Panc1 (cell line): ENCODE measurements at regions not wholly inside any gene's neighbourhood (a gene's known extent, or its start where the extent isn't known, plus 50 kb on each side); places are given as distances from the start of the nearest gene placed in this dataset.

Experiments used
- ATAC-seq: fragments of 200-7000 bp; cut with Tn5 transposase; 2 replicates; pipeline ENCODE4 v1.9.1; 2020; ENCODE audit warnings: mild to moderate bottlenecking, moderate library complexity
- BruUV-seq: library from RNA; stranded (reverse); fragments of 400-500 nt; replicated peaks from 2 replicates; lab custom pipeline; 2021; lab: Mats Ljungman, UMichigan
- CTCF ChIA-PET: fragments of 300-600 bp; sonication (Branson Sonifier 250); formaldehyde crosslinking; loops from one replicate; lab custom pipeline; 2022; ENCODE audit warnings: antibody characterized with exemption; lab: Charles Lee
- POLR2A ChIA-PET: fragments of 300-600 bp; sonication (Branson Sonifier 250); formaldehyde crosslinking; loops from one replicate; lab custom pipeline; 2022; ENCODE audit warnings: antibody characterized with exemption; lab: Charles Lee
- DNase-seq: peaks from one replicate; pipeline ENCODE4 v3.0.0-alpha.2; 2010; ENCODE audit warnings: low read depth, low spot score
- H3K27ac ChIP-seq: 2 replicates; pipeline ENCODE4 v1.5.1; 2011; ENCODE audit warnings: mild to moderate bottlenecking, low read length, inconsistent platforms
- H3K27me3 ChIP-seq: fragments of 200-500 bp; sonication (Bioruptor generic); 2 replicates; pipeline ENCODE4 v1.6.0; 2014; ENCODE audit warnings: low read length, inconsistent platforms; ENCODE audit not compliant: control insufficient read depth, insufficient read depth
- H3K36me3 ChIP-seq: fragments of 200-500 bp; sonication (Bioruptor generic); 2 replicates; pipeline ENCODE4 v1.5.1; 2014; ENCODE audit warnings: inconsistent platforms, mild to moderate bottlenecking, low read length, moderate library complexity; ENCODE audit not compliant: control insufficient read depth, insufficient read depth
- H3K4me1 ChIP-seq: 2 replicates; pipeline ENCODE4 v1.5.1; 2011; ENCODE audit warnings: inconsistent platforms, mild to moderate bottlenecking, low read length, moderate library complexity; ENCODE audit not compliant: control insufficient read depth, insufficient read depth
- H3K4me3 ChIP-seq, 2 experiments: 2 replicates each; pipeline ENCODE4 v1.5.1; 2011 to 2012; ENCODE audit warnings: low read depth in 2 of 2, low read length in 2 of 2, mild to moderate bottlenecking in 2 of 2, inconsistent platforms in 1 of 2, moderate library complexity in 1 of 2
- H3K9me3 ChIP-seq: fragments of 200-500 bp; sonication (Bioruptor generic); 2 replicates; pipeline ENCODE4 v1.5.1; 2014; ENCODE audit warnings: low read depth, mild to moderate bottlenecking, inconsistent platforms, low read length, moderate library complexity; ENCODE audit not compliant: control insufficient read depth, insufficient read depth
- CTCF ChIP-seq: fragments of 450-650 bp; IDR thresholded peaks from 2 replicates; pipeline ENCODE4 v1.5.1; 2017; ENCODE audit warnings: mild to moderate bottlenecking
- POLR2AphosphoS5 ChIP-seq: IDR thresholded peaks from 2 replicates; pipeline ENCODE4 v1.6.1; 2012; ENCODE audit warnings: mild to moderate bottlenecking, low read depth, low read length, moderate library complexity
- REST ChIP-seq, 2 experiments: IDR thresholded peaks; 2 replicates each; pipeline ENCODE4 v1.6.1; 2011 to 2012; ENCODE audit warnings: low read depth in 2 of 2, control low read depth in 1 of 2, low read length in 1 of 2, mild to moderate bottlenecking in 1 of 2, moderate library complexity in 1 of 2; ENCODE audit not compliant: insufficient read depth in 1 of 2
- SIN3A ChIP-seq: IDR thresholded peaks from 2 replicates; pipeline ENCODE4 v1.6.1; 2012; ENCODE audit warnings: low read depth, mild to moderate bottlenecking, low read length, moderate library complexity, borderline replicate concordance; ENCODE audit not compliant: insufficient read depth
- TCF7L2 ChIP-seq: IDR thresholded peaks from 2 replicates; pipeline ENCODE4 v1.6.1; 2011; ENCODE audit warnings: mild to moderate bottlenecking, low read depth, low read length, inconsistent platforms
- in situ Hi-C: cut with HindIII; loops from 2 replicates; pipeline ENCODE4 v1.10.0; 2016; ENCODE audit warnings: low sequenced_read_pairs, low pct_unique_long_range_greater_than_20kb
- intact Hi-C: fragments of 100-400 bp; cut with micrococcal nuclease; formaldehyde crosslinking; loops from one replicate; pipeline ENCODE4 v1.10.0; 2022; ENCODE audit not compliant: unreplicated experiment

DNA sequence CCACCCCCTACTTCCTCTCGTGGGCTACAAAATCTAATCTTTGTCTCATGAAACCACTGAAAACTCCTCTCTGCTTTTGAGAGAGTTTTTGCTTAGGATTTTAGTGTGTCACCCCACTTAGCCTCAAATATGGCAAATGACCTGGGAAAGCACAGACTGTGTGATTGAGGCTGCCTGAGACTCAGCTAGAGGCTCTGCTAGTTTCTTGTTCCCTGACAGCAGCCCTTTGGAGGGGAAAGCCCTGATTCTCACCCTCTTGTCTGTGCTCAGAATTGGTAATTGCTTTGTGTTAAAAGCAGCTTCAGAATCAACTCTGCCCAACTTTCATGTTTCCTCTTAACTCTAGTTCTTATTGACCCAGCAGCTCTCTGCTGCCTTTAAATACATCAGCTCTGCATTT, 85.6 kb upstream of the ZP4 start:
- ChIA-PET CTCF (no interaction called here), POLR2A (no interaction called here)
- H3K27me3 ChIP-seq = no peaks in the 10 kb centered on the region
- TF ChIP-seq CTCF (no peak), POLR2AphosphoS5 (no peak), SIN3A (no peak), TCF7L2 (no peak), REST (IDR thresholded peaks at IDR 0.05; ENCODE audit: insufficient read depth in 1 of 2, low read depth in 2 of 2, low read length in 1 of 2) (no peak)
- H3K27ac ChIP-seq = no peak overlapping the region
- DNase-seq (no peak), ATAC-seq (no peak)
- no peak overlapping the region for H3K4me3 ChIP-seq
- no peaks in the 10 kb centered on the region for H3K9me3 ChIP-seq
- H3K4me1 ChIP-seq = no peaks in the 10 kb centered on the region
- intact Hi-C loops (no loop called here), in situ Hi-C loops (no loop called here)
- BruUV-seq = no TSS peak
- no peaks in the 10 kb centered on the region for H3K36me3 ChIP-seq

- DNase-seq = no peak
- H3K4me1 ChIP-seq = no peaks in the 10 kb centered on the region
- no peaks in the 10 kb centered on the region for H3K27me3 ChIP-seq
- H3K9me3 ChIP-seq = no peaks in the 10 kb centered on the region
- no TSS peak for BruUV-seq
- no peak for ATAC-seq
- ChIA-PET CTCF (no interaction called here), POLR2A (no interaction called here)
- H3K4me3 ChIP-seq = no peak overlapping the region
- in situ Hi-C loops = no loop called here
- no peaks in the 10 kb centered on the region for H3K36me3 ChIP-seq
- no peak overlapping the region for H3K27ac ChIP-seq
- intact Hi-C loops = no loop called here
- TF ChIP-seq CTCF = no peak
- no peak for TF ChIP-seq TCF7L2
- no peak for TF ChIP-seq REST (IDR thresholded peaks at IDR 0.05; ENCODE audit: insufficient read depth in 1 of 2, low read depth in 2 of 2, low read length in 1 of 2)
- no peak for TF ChIP-seq SIN3A
- no peak for TF ChIP-seq POLR2AphosphoS5
These were observed 85.2 kb upstream of the ZP4 start for GRCh38 chr1:237975903-237976302.
